GM12878 (cell line): ENCODE measurements at regions not wholly inside any gene's neighbourhood (a gene's known extent, or its start where the extent isn't known, plus 50 kb on each side); places are given as distances from the start of the nearest gene placed in this dataset.

Experiments
- ATAC-seq: fragments of 200-7000 bp; cut with Tn5 transposase; 3 replicates; pipeline ENCODE4 v1.9.1; 2020; ENCODE audit warnings: mild to moderate bottlenecking, moderate library complexity
- BruUV-seq: library from RNA; stranded (reverse); fragments of 400-500 nt; replicated peaks from 2 replicates; lab custom pipeline; 2021; lab: Mats Ljungman, UMichigan
- CTCF ChIA-PET: fragments of 300-600 bp; sonication (Branson Sonifier 250); formaldehyde crosslinking; extraction: SDS; loops from one replicate; lab custom pipeline; 2021; ENCODE audit warnings: inconsistent platforms; lab: Yijun Ruan, JAX
- POLR2A ChIA-PET: fragments of 350-600 bp; formaldehyde crosslinking; extraction: SDS; loops from one replicate; lab custom pipeline; 2021; ENCODE audit warnings: inconsistent platforms; lab: Charles Lee
- RAD21 ChIA-PET: fragments of 300-600 bp; sonication (Branson Sonifier 250); formaldehyde crosslinking; loops from one replicate; lab custom pipeline; 2023; ENCODE audit warnings: antibody characterized with exemption; ENCODE audit not compliant: unreplicated experiment; lab: Charles Lee
- SMC1A ChIA-PET: fragments of 300-600 bp; sonication (Branson Sonifier 250); formaldehyde crosslinking; loops from one replicate; lab custom pipeline; 2023; ENCODE audit not compliant: unreplicated experiment, uncharacterized antibody; lab: Charles Lee
- DNase-seq: peaks from one replicate; pipeline ENCODE4 v3.0.0-alpha.2; 2011; ENCODE audit warnings: low read depth, low spot score
- FAIRE-seq: peaks from 3 replicates; lab custom pipeline; 2011; peaks lifted over from hg19 to GRCh38; lab: Jason Lieb, UNC
- H2AFZ ChIP-seq: 2 replicates; pipeline ENCODE4 v1.6.0; 2011; ENCODE audit warnings: low read depth, low read length, control low read depth; ENCODE audit not compliant: control insufficient read depth
- H3K27ac ChIP-seq: 2 replicates; pipeline ENCODE4 v1.5.1; 2011; ENCODE audit warnings: control low read depth; ENCODE audit not compliant: control insufficient read depth, insufficient read depth
- H3K27me3 ChIP-seq, 2 experiments: replicated peaks in 1 of 2; 2 replicates each; pipeline versions ENCODE4 v1.6.0 to v1.6.1; 2011; ENCODE audit warnings: low read length in 1 of 2; ENCODE audit not compliant: control insufficient read depth in 2 of 2, insufficient read depth in 2 of 2
- H3K36me3 ChIP-seq, 2 experiments: 2 replicates each; pipeline ENCODE4 v1.5.1; 2011; ENCODE audit warnings: low read length in 1 of 2; ENCODE audit not compliant: control insufficient read depth in 2 of 2, insufficient read depth in 2 of 2
- H3K4me1 ChIP-seq: 2 replicates; pipeline ENCODE4 v1.6.1; 2011; ENCODE audit warnings: mild to moderate bottlenecking, low read length, moderate library complexity, mixed read lengths; ENCODE audit not compliant: control insufficient read depth, insufficient read depth
- H3K4me2 ChIP-seq: 2 replicates; pipeline ENCODE4 v1.6.0; 2011; ENCODE audit warnings: control low read depth; ENCODE audit not compliant: control insufficient read depth, insufficient read depth
- H3K4me3 ChIP-seq: fragments of 200-600 bp; sonication (generic); 2 replicates; pipeline ENCODE4 v1.5.1; 2016
- H3K79me2 ChIP-seq: 2 replicates; pipeline ENCODE4 v1.6.0; 2011; ENCODE audit warnings: low read length; ENCODE audit not compliant: control insufficient read depth, insufficient read depth
- H3K9ac ChIP-seq: 2 replicates; pipeline ENCODE4 v1.8.0; 2011; ENCODE audit warnings: low read length, control low read depth, mixed read lengths; ENCODE audit not compliant: control insufficient read depth, insufficient read depth
- H3K9me3 ChIP-seq: replicated peaks from 3 replicates; pipeline ENCODE4 v1.5.1; 2011; ENCODE audit warnings: mild to moderate bottlenecking, low read length; ENCODE audit not compliant: control insufficient read depth, insufficient read depth
- H4K20me1 ChIP-seq: 2 replicates; pipeline ENCODE4 v1.6.0; 2011; ENCODE audit not compliant: control insufficient read depth, insufficient read depth
- ESRRA ChIP-seq: IDR thresholded peaks from 2 replicates; pipeline ENCODE4 v1.6.1; 2012; ENCODE audit warnings: mild to moderate bottlenecking, low read length, improper control_type of control experiment
- FOXM1 ChIP-seq: IDR thresholded peaks from 2 replicates; pipeline ENCODE4 v1.6.1; 2012; ENCODE audit warnings: low read depth, mild to moderate bottlenecking, inconsistent platforms, low read length, moderate library complexity
- MTA2 ChIP-seq: fragments of 450-650 bp; IDR thresholded peaks from 2 replicates; pipeline ENCODE4 v1.6.1; 2016; ENCODE audit warnings: low read depth, mild to moderate bottlenecking, moderate library complexity
- RELB ChIP-seq: fragments of 450-650 bp; IDR thresholded peaks from 2 replicates; pipeline ENCODE4 v1.6.1; 2017; ENCODE audit warnings: low read depth, mild to moderate bottlenecking, moderate library complexity
- SUZ12 ChIP-seq: fragments of 200-600 bp; sonication (generic); IDR thresholded peaks from one replicate; pipeline ENCODE4 v1.6.1; 2018; ENCODE audit warnings: antibody characterized with exemption, mild to moderate bottlenecking; ENCODE audit not compliant: unreplicated experiment
- ZNF274 ChIP-seq: IDR thresholded peaks from one replicate; pipeline ENCODE4 v1.8.0; 2011; ENCODE audit not compliant: insufficient read length, insufficient read depth
- ZZZ3 ChIP-seq: IDR thresholded peaks from 2 replicates; pipeline ENCODE4 v1.6.1; 2011; ENCODE audit warnings: low read depth; ENCODE audit not compliant: control insufficient read depth, insufficient read length
- WGBS: methylation state at CpG from one replicate; pipeline ENCODE4 v1.1.6; 2016; ENCODE audit warnings: low lambda C conversion rate; ENCODE audit not compliant: insufficient replicate concordance, insufficient coverage; ENCODE audit errors: missing lambda C conversion rate; 5-methylcytosine and 5-hydroxymethylcytosine counted together
- in situ Hi-C: fragments of 300-500 bp; cut with MboI; formaldehyde crosslinking; loops from 9 replicates; pipeline ENCODE4 v1.14.3; 2018; ENCODE audit warnings: mixed read lengths
- intact Hi-C: fragments of 100-400 bp; cut with micrococcal nuclease; formaldehyde crosslinking; loops from one replicate; pipeline ENCODE4 v1.14.2; 2022; ENCODE audit not compliant: unreplicated experiment
- TF ChIP-seq, protein P1 (sequence below): fragments of 450-650 bp; IDR thresholded peaks from 2 replicates; pipeline ENCODE4 v1.6.1; 2016; ENCODE audit warnings: mild to moderate bottlenecking

DNA sequence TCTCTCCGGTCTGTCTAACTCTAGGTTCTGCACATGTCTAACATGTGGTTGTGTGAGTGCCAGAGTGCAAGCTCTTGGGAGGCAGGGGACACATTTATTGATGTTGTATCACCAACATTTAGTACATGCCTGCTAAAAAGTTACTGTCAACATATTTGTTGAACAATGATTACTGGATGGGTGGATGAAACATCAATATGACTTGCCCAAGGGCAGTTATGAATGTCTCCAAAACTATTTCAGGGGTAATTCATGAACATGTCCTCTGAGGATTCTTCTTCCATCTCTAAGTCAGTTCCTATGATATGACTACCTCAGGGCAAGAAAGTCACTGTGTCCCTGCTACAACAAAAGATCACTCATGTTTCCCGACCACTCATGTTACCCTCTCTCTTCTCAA lies 91.3 kb upstream of the STEAP1B start (continued):
- TF ChIP-seq FOXM1 (no peak), RELB (no peak), ESRRA (no peak)

GRCh38 chr7:22589641-22590201 lies 89.7 kb upstream of the STEAP1B start:
- ChIA-PET POLR2A (interaction anchor here (0.5 kb wide), 1 partner anchor 1042 kb away, joined by 4 read pairs; no protein-coding TSS in a partner anchor), SMC1A (no interaction called here), CTCF (interaction anchor here (1.3 kb wide), 1 partner anchor 139 kb away, joined by 3 read pairs; no protein-coding TSS in a partner anchor), RAD21 (no interaction called here)
- H2AFZ ChIP-seq: no peak overlapping the region
- TF ChIP-seq, protein P1, sequence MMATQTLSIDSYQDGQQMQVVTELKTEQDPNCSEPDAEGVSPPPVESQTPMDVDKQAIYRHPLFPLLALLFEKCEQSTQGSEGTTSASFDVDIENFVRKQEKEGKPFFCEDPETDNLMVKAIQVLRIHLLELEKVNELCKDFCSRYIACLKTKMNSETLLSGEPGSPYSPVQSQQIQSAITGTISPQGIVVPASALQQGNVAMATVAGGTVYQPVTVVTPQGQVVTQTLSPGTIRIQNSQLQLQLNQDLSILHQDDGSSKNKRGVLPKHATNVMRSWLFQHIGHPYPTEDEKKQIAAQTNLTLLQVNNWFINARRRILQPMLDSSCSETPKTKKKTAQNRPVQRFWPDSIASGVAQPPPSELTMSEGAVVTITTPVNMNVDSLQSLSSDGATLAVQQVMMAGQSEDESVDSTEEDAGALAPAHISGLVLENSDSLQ: no peak
- no peak for TF ChIP-seq ZZZ3
- no peak for TF ChIP-seq MTA2
- TF ChIP-seq ZNF274: no peak
- no peak for TF ChIP-seq SUZ12
- H3K4me3 ChIP-seq: no peak overlapping the region
- no peaks in the 10 kb centered on the region; the same call in 1 of the 3 replicates for H3K9me3 ChIP-seq
- no peaks in the 10 kb centered on the region for H3K4me1 ChIP-seq
- no peak overlapping the region for H3K9ac ChIP-seq
- H3K4me2 ChIP-seq: no peak overlapping the region
- H3K79me2 ChIP-seq: no peaks in the 10 kb centered on the region
- no peak overlapping the region for H3K27ac ChIP-seq
- BruUV-seq: no TSS peak
- ATAC-seq: no peak
- in situ Hi-C loops: no loop called here
- H4K20me1 ChIP-seq: no peaks in the 10 kb centered on the region
- WGBS: 37% methylated on average over 10 of the region's 10 CpGs
- DNase-seq: no peak
- FAIRE-seq: no peak
- H3K27me3 ChIP-seq: peaks cover 0 to 14% of the 10 kb centered on the region in 2 experiments
- intact Hi-C loops: no loop called here
- H3K36me3 ChIP-seq: no peaks in the 10 kb centered on the region
